Astrocyte of the spinal cord (primary cell): ENCODE measurements at regions not wholly inside any gene's neighbourhood (a gene's known extent, or its start where the extent isn't known, plus 50 kb on each side); places are given as distances from the start of the nearest gene placed in this dataset.

Experiments used
- DNase-seq: peaks from one replicate; pipeline ENCODE4 v3.0.0; 2011; ENCODE audit warnings: low read depth, low spot score
- H3K4me3 ChIP-seq: 2 replicates; pipeline ENCODE4 v1.5.1; 2011; ENCODE audit warnings: low read depth, mild to moderate bottlenecking, low read length, moderate library complexity
- in situ Hi-C: cut with HindIII; loops from 2 replicates; pipeline ENCODE4 v1.10.0; 2017; ENCODE audit warnings: low sequenced_read_pairs
- TF ChIP-seq, protein P1 (sequence below): IDR thresholded peaks from 2 replicates; pipeline ENCODE4 v1.5.1; 2012; ENCODE audit warnings: low read depth, mild to moderate bottlenecking, low read length, inconsistent platforms

DNA sequence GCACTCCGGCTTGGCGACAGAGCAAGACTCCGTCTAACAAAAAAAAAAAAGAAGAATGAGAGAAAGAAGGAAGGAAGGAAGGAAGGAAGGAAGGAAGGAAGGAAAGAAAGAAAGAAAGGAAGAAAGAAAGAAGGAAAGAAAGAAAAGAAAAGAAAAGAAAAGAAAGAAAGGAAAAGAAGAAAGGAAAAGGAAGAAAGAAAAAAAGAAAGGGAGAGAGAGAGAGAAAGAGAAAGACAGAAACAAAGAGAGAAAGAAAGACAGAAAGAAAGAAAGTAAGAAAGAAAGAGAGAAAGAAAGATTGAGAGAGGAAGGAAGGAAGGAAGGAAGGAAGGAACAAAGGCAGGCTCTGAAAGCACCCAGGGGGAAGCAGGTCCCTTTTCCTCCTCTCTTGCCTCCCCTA, 336.6 kb upstream of the GATB start:
- no peak for DNase-seq
- in situ Hi-C loops: no loop called here
- TF ChIP-seq, protein P1, sequence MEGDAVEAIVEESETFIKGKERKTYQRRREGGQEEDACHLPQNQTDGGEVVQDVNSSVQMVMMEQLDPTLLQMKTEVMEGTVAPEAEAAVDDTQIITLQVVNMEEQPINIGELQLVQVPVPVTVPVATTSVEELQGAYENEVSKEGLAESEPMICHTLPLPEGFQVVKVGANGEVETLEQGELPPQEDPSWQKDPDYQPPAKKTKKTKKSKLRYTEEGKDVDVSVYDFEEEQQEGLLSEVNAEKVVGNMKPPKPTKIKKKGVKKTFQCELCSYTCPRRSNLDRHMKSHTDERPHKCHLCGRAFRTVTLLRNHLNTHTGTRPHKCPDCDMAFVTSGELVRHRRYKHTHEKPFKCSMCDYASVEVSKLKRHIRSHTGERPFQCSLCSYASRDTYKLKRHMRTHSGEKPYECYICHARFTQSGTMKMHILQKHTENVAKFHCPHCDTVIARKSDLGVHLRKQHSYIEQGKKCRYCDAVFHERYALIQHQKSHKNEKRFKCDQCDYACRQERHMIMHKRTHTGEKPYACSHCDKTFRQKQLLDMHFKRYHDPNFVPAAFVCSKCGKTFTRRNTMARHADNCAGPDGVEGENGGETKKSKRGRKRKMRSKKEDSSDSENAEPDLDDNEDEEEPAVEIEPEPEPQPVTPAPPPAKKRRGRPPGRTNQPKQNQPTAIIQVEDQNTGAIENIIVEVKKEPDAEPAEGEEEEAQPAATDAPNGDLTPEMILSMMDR: no peak
- H3K4me3 ChIP-seq: no peak overlapping the region

GRCh38 chr4:152095701-152096070, 334.9 kb upstream of the GATB start:
- no peak overlapping the region for H3K4me3 ChIP-seq
- TF ChIP-seq, protein P1: no peak
- in situ Hi-C loops: no loop called here
- no peak for DNase-seq

DNA sequence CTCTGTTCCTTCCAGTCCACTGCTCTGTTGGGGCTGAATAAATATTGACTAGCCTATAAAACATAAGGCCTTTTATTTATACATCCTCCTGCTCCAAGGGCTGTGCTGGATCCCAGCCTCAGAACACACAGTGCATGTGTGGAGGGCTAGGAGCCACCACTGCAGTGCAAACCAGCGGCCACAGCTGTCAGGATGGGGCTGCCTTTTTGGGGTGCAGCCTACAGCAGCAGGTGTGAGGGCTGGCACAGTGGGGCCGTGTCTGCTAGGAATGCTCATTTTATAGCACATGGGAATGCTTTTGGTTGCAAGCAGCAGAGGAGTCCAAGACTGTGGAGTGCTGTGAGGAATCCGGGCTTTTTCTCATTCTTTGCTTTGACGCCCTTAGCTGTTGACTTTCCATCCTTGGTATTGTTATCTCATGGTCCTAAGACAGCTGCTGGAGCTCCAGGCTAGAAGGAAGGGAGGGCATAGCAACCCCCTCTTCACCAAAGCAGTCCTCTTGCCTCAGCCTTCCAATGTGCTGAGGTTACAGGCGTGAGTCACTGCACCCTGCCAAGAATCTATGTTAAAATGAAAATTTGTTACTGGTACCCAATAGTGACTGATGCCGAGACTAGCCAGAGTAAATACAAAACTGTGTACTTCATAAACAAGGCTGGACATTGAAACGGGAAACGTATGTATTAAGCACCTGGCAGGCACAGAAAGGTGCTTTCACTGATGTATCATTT, 334.3 kb upstream of the GATB start:
- in situ Hi-C loops: no loop called here
- TF ChIP-seq, protein P1: no peak
- no peak overlapping the region for H3K4me3 ChIP-seq
- peak; percentile 80 for DNase-seq

DNA sequence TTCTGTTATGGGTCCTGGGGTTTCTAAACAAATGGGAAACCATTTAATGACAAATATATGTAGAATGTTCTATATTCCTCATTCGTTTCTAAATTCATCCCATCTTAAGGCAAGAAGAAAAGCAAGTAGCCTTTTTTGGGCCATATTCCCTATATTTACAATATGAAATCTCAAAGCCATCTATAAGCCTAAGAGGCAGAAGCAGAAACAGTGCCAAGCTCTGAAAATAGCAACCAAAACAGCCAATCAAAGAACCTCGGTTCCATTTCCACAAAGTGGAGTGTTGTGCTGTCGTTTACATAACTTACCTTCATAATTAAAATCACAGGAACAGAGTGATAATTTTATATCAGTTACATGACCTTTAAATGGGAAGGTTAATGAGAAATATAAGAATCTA, 330.6 kb upstream of the GATB start:
- no peak overlapping the region for H3K4me3 ChIP-seq
- TF ChIP-seq, protein P1: no peak
- DNase-seq: no peak
- in situ Hi-C loops: no loop called here

DNA sequence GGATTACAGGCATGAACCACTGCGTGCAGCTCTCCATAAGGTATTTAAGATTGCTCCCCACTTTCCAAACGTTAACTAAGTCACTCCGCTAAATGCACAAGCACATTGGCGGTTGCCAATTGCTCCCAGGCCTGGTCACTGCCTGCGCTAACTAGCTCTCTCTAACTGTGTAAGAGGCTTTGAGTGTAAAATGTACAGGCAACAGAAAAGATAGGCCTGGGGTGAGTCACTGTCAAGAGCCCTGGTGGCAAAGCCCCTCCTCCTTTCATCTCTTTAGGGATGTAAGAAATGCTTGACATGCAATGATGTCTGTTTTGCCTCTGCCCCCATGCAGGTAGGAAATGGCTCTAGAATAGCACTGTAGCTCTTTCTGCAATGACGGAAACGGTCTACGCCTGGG, 329.7 kb upstream of the GATB start:
- TF ChIP-seq, protein P1: no peak
- peak; percentile 60 for DNase-seq
- no peak overlapping the region for H3K4me3 ChIP-seq
- in situ Hi-C loops: no loop called here

GRCh38 chr4:152089584-152089983, 328.8 kb upstream of the GATB start:
- in situ Hi-C loops: no loop called here
- DNase-seq: no peak
- TF ChIP-seq, protein P1: no peak
- no peak overlapping the region for H3K4me3 ChIP-seq
